ENCODE measurements at regions not wholly inside any gene's neighbourhood (a gene's known extent, or its start where the extent isn't known, plus 50 kb on each side); places are given as distances from the start of the nearest gene placed in this dataset.

DNA sequence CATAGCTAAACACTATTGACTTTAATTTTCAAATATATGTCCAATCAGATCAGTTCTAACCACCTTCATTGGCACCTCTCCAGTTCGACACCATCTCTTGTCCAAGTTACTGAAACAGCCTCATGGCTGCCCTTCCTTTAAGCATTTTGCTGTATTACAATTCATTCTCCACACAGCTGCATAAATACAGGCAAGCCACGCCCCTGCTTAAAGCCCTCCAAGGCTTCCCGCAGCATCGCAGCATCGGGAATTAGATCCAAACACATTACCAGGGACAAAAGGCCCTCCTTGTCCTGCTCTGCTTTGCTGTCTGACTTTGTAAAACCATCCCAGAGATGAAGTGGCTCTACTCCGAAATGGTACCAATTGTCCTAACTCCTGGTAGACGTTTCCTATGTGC lies 75.1 kb upstream of the RAI14 start:
- Histone ChIP-seq H3K9me3 (ENCODE audit: low read length) (no peaks in the 10 kb centered on the region), H4K20me1 (ENCODE audit: insufficient read depth) (no peaks in the 10 kb centered on the region), H3K27me3 (ENCODE audit: insufficient read depth, low read depth, low read length) (no peaks in the 10 kb centered on the region), H3K27ac (ENCODE audit: low read length) (no peak overlapping the region), H3K9ac (ENCODE audit: low read length) (no peak overlapping the region), H3K4me2 (ENCODE audit: low read length) (no peak overlapping the region), H3K79me2 (replicated peaks; ENCODE audit: insufficient read depth, low read length) (no peaks in the 10 kb centered on the region), H3K36me3 (ENCODE audit: insufficient read depth, low read length) (no peaks in the 10 kb centered on the region), H2AFZ (ENCODE audit: low read depth, low read length) (no peak overlapping the region), H3K4me3 (ENCODE audit: low read length) (no peak overlapping the region), H3K9me2 (ENCODE audit: insufficient read depth, low read length) (no peaks in the 10 kb centered on the region), H3F3A (ENCODE audit: insufficient read depth, low read length, poor library complexity, severe bottlenecking) (no peaks in the 10 kb centered on the region)
- TF ChIP-seq EP300 (conservative IDR thresholded peaks at IDR 0.05; ENCODE audit: poor library complexity, severe bottlenecking) (no peak), TAF1 (IDR thresholded peaks at IDR 0.05; ENCODE audit: low read depth) (no peak), MXI1 (conservative IDR thresholded peaks at IDR 0.05; ENCODE audit: poor library complexity, severe bottlenecking) (no peak), POLR2AphosphoS5 (IDR thresholded peaks at IDR 0.05) (no peak), RAD21 (conservative IDR thresholded peaks at IDR 0.05) (no peak), SMC3 (conservative IDR thresholded peaks at IDR 0.05; ENCODE audit: poor library complexity) (no peak), EZH2 (IDR thresholded peaks at IDR 0.05; ENCODE audit: borderline replicate concordance, insufficient read depth, low read length, poor library complexity, severe bottlenecking) (no peak)
- TF ChIP-seq, protein P1, sequence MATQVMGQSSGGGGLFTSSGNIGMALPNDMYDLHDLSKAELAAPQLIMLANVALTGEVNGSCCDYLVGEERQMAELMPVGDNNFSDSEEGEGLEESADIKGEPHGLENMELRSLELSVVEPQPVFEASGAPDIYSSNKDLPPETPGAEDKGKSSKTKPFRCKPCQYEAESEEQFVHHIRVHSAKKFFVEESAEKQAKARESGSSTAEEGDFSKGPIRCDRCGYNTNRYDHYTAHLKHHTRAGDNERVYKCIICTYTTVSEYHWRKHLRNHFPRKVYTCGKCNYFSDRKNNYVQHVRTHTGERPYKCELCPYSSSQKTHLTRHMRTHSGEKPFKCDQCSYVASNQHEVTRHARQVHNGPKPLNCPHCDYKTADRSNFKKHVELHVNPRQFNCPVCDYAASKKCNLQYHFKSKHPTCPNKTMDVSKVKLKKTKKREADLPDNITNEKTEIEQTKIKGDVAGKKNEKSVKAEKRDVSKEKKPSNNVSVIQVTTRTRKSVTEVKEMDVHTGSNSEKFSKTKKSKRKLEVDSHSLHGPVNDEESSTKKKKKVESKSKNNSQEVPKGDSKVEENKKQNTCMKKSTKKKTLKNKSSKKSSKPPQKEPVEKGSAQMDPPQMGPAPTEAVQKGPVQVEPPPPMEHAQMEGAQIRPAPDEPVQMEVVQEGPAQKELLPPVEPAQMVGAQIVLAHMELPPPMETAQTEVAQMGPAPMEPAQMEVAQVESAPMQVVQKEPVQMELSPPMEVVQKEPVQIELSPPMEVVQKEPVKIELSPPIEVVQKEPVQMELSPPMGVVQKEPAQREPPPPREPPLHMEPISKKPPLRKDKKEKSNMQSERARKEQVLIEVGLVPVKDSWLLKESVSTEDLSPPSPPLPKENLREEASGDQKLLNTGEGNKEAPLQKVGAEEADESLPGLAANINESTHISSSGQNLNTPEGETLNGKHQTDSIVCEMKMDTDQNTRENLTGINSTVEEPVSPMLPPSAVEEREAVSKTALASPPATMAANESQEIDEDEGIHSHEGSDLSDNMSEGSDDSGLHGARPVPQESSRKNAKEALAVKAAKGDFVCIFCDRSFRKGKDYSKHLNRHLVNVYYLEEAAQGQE (IDR thresholded peaks at IDR 0.05; ENCODE audit: borderline replicate concordance): no peak
- TF ChIP-seq, protein P2, sequence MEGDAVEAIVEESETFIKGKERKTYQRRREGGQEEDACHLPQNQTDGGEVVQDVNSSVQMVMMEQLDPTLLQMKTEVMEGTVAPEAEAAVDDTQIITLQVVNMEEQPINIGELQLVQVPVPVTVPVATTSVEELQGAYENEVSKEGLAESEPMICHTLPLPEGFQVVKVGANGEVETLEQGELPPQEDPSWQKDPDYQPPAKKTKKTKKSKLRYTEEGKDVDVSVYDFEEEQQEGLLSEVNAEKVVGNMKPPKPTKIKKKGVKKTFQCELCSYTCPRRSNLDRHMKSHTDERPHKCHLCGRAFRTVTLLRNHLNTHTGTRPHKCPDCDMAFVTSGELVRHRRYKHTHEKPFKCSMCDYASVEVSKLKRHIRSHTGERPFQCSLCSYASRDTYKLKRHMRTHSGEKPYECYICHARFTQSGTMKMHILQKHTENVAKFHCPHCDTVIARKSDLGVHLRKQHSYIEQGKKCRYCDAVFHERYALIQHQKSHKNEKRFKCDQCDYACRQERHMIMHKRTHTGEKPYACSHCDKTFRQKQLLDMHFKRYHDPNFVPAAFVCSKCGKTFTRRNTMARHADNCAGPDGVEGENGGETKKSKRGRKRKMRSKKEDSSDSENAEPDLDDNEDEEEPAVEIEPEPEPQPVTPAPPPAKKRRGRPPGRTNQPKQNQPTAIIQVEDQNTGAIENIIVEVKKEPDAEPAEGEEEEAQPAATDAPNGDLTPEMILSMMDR (IDR thresholded peaks at IDR 0.05; ENCODE audit: poor library complexity, severe bottlenecking): no peak

DNA sequence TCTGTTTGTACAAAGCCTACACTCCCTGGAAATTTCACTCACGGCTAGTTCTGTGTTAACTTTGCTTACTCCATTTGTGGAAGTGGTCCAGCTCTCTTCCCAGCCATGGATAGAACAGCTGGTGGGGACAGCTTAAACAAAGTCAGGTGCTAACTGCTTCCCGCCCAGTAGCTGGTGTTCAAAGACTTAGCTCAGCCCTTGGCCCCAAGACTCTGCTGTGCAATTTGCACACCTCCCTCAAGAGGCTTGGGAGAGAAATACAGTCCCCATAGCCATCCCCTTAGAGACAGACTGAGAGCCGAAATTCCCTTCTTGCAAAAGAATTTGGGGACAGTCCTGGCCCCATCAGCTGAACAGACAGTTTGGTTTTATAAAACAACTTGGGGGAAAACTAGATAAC lies 73.8 kb upstream of the RAI14 start:
- Histone ChIP-seq H3K4me2 (ENCODE audit: low read length) (no peak overlapping the region), H3K9me2 (ENCODE audit: insufficient read depth, low read length) (no peaks in the 10 kb centered on the region), H3K9me3 (ENCODE audit: low read length) (no peaks in the 10 kb centered on the region), H3K36me3 (ENCODE audit: insufficient read depth, low read length) (no peaks in the 10 kb centered on the region), H3K27ac (ENCODE audit: low read length) (no peak overlapping the region), H3K79me2 (replicated peaks; ENCODE audit: insufficient read depth, low read length) (no peaks in the 10 kb centered on the region), H3K4me3 (ENCODE audit: low read length) (no peak overlapping the region), H3K9ac (ENCODE audit: low read length) (no peak overlapping the region), H4K20me1 (ENCODE audit: insufficient read depth) (no peaks in the 10 kb centered on the region), H3F3A (ENCODE audit: insufficient read depth, low read length, poor library complexity, severe bottlenecking) (no peaks in the 10 kb centered on the region), H3K27me3 (ENCODE audit: insufficient read depth, low read depth, low read length) (no peaks in the 10 kb centered on the region), H2AFZ (ENCODE audit: low read depth, low read length) (no peak overlapping the region)
- TF ChIP-seq, protein P1 (IDR thresholded peaks at IDR 0.05; ENCODE audit: borderline replicate concordance): no peak
- no peak for TF ChIP-seq EZH2 (IDR thresholded peaks at IDR 0.05; ENCODE audit: borderline replicate concordance, insufficient read depth, low read length, poor library complexity, severe bottlenecking)
- TF ChIP-seq, protein P2 (IDR thresholded peaks at IDR 0.05; ENCODE audit: poor library complexity, severe bottlenecking): no peak
- no peak for TF ChIP-seq RAD21 (conservative IDR thresholded peaks at IDR 0.05)
- TF ChIP-seq EP300 (conservative IDR thresholded peaks at IDR 0.05; ENCODE audit: poor library complexity, severe bottlenecking): no peak
- no peak for TF ChIP-seq TAF1 (IDR thresholded peaks at IDR 0.05; ENCODE audit: low read depth)

All from neural cell (in vitro differentiated cells).